ENCODE measurements at regions not wholly inside any gene's neighbourhood (a gene's known extent, or its start where the extent isn't known, plus 50 kb on each side); places are given as distances from the start of the nearest gene placed in this dataset.

DNA sequence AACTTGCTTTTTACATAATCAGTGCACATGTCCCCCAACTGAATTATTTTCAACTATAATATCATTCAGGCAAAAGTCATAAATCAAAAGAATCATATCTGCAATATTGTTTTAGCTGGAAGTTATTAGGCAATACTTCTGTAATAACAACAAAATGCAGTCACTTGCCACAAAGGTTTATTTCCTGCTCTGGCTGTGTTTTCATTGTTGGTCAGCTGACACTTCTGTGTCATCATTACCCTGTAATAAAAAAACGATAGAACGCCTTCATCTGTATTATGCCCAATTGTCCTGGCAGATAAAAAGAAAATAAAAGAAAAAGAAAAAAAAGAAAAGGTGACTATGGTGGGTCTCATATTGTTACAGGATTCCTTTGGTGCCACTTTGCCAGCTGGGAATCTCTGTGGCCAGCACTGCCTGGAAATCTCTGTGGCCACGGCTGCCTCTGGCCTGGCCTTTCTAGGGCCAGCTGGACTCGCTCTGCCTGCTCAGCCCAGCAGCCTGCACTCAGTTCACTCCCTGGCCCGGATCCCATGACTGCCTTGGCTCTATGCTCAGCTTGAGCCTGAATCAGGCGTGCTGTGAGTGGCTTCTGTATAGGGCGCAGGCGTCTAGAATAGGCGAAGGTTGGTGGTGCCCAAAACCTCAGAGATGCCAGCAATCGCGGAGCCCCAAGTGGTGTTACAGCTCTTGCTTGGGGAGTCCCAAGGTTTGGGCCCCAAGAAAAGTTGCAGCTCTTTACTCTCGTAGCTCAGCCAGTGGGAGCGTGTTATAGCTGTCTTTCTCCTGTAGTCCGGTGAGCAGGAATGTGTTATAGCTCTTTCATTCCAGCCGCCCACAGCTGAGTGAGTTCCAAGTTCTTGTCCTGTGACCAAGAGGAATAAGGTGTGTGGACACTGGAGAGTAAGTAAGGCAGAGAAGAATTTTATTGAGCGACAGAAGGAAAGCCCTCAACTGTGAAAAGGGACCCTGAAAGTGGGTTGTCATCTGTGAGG, 1227.1 kb downstream of the SLITRK1 start (continued):
- no peak for TF ChIP-seq MXI1 (IDR thresholded peaks at IDR 0.05; ENCODE audit: low read depth, low read length)
- TF ChIP-seq, protein P1, sequence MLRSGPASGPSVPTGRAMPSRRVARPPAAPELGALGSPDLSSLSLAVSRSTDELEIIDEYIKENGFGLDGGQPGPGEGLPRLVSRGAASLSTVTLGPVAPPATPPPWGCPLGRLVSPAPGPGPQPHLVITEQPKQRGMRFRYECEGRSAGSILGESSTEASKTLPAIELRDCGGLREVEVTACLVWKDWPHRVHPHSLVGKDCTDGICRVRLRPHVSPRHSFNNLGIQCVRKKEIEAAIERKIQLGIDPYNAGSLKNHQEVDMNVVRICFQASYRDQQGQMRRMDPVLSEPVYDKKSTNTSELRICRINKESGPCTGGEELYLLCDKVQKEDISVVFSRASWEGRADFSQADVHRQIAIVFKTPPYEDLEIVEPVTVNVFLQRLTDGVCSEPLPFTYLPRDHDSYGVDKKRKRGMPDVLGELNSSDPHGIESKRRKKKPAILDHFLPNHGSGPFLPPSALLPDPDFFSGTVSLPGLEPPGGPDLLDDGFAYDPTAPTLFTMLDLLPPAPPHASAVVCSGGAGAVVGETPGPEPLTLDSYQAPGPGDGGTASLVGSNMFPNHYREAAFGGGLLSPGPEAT (IDR thresholded peaks at IDR 0.05; ENCODE audit: low read depth), result no peak
- no peak for TF ChIP-seq RUNX3 (IDR thresholded peaks at IDR 0.05; ENCODE audit: low read length)
- no peak for TF ChIP-seq CREB1 (IDR thresholded peaks at IDR 0.05; ENCODE audit: low read depth)

DNA sequence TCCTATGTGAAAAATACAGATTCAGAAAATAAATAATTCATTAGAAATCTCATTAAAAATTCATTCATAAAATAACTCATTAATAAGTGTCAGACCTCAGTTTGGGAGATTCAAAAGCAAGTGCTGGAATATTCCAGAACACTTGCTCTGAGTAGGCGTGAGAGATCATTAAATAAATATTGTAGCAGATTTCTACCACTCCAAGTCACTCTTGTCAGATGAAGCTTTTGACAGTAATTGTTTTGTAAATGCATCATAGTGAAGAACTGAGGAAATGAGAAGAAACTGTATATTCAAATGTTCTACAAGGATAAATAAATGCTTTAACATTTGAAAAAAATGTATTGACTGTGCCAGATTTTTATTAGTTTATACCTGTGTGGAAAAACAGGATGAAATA, 1228.1 kb downstream of the SLITRK1 start:
- in situ Hi-C loops (cut with MboI), result no loop called here
- RAD21 ChIA-PET (ENCODE audit: unreplicated experiment), result no interaction called here
- BruUV-seq (replicated peaks), result no TSS peak
- TF ChIP-seq EGR1 (IDR thresholded peaks at IDR 0.05; ENCODE audit: borderline replicate concordance in 1 of 2, low read depth in 2 of 2, low read length in 2 of 2) (no peak), TAF1 (IDR thresholded peaks at IDR 0.05; ENCODE audit: borderline replicate concordance, low read depth, low read length) (no peak)
- TF ChIP-seq, protein P2, sequence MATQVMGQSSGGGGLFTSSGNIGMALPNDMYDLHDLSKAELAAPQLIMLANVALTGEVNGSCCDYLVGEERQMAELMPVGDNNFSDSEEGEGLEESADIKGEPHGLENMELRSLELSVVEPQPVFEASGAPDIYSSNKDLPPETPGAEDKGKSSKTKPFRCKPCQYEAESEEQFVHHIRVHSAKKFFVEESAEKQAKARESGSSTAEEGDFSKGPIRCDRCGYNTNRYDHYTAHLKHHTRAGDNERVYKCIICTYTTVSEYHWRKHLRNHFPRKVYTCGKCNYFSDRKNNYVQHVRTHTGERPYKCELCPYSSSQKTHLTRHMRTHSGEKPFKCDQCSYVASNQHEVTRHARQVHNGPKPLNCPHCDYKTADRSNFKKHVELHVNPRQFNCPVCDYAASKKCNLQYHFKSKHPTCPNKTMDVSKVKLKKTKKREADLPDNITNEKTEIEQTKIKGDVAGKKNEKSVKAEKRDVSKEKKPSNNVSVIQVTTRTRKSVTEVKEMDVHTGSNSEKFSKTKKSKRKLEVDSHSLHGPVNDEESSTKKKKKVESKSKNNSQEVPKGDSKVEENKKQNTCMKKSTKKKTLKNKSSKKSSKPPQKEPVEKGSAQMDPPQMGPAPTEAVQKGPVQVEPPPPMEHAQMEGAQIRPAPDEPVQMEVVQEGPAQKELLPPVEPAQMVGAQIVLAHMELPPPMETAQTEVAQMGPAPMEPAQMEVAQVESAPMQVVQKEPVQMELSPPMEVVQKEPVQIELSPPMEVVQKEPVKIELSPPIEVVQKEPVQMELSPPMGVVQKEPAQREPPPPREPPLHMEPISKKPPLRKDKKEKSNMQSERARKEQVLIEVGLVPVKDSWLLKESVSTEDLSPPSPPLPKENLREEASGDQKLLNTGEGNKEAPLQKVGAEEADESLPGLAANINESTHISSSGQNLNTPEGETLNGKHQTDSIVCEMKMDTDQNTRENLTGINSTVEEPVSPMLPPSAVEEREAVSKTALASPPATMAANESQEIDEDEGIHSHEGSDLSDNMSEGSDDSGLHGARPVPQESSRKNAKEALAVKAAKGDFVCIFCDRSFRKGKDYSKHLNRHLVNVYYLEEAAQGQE (IDR thresholded peaks at IDR 0.05; ENCODE audit: low read depth, low read length), result no peak
- TF ChIP-seq, protein P3, sequence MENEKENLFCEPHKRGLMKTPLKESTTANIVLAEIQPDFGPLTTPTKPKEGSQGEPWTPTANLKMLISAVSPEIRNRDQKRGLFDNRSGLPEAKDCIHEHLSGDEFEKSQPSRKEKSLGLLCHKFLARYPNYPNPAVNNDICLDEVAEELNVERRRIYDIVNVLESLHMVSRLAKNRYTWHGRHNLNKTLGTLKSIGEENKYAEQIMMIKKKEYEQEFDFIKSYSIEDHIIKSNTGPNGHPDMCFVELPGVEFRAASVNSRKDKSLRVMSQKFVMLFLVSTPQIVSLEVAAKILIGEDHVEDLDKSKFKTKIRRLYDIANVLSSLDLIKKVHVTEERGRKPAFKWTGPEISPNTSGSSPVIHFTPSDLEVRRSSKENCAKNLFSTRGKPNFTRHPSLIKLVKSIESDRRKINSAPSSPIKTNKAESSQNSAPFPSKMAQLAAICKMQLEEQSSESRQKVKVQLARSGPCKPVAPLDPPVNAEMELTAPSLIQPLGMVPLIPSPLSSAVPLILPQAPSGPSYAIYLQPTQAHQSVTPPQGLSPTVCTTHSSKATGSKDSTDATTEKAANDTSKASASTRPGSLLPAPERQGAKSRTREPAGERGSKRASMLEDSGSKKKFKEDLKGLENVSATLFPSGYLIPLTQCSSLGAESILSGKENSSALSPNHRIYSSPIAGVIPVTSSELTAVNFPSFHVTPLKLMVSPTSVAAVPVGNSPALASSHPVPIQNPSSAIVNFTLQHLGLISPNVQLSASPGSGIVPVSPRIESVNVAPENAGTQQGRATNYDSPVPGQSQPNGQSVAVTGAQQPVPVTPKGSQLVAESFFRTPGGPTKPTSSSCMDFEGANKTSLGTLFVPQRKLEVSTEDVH (IDR thresholded peaks at IDR 0.05; ENCODE audit: low read depth, partially characterized antibody), result no peak
- TF ChIP-seq, protein P4, sequence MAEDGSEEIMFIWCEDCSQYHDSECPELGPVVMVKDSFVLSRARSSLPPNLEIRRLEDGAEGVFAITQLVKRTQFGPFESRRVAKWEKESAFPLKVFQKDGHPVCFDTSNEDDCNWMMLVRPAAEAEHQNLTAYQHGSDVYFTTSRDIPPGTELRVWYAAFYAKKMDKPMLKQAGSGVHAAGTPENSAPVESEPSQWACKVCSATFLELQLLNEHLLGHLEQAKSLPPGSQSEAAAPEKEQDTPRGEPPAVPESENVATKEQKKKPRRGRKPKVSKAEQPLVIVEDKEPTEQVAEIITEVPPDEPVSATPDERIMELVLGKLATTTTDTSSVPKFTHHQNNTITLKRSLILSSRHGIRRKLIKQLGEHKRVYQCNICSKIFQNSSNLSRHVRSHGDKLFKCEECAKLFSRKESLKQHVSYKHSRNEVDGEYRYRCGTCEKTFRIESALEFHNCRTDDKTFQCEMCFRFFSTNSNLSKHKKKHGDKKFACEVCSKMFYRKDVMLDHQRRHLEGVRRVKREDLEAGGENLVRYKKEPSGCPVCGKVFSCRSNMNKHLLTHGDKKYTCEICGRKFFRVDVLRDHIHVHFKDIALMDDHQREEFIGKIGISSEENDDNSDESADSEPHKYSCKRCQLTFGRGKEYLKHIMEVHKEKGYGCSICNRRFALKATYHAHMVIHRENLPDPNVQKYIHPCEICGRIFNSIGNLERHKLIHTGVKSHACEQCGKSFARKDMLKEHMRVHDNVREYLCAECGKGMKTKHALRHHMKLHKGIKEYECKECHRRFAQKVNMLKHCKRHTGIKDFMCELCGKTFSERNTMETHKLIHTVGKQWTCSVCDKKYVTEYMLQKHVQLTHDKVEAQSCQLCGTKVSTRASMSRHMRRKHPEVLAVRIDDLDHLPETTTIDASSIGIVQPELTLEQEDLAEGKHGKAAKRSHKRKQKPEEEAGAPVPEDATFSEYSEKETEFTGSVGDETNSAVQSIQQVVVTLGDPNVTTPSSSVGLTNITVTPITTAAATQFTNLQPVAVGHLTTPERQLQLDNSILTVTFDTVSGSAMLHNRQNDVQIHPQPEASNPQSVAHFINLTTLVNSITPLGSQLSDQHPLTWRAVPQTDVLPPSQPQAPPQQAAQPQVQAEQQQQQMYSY (CRISPR knock-in tag; IDR thresholded peaks at IDR 0.05), result no peak

More for the DNA sequence above, 1228.1 kb downstream of the SLITRK1 start:
- Histone ChIP-seq H4K20me1 (ENCODE audit: control insufficient read depth, insufficient read depth) (no peaks in the 10 kb centered on the region), H3K4me1 (ENCODE audit: control insufficient read depth, insufficient read depth, low read length) (no peaks in the 10 kb centered on the region), H3K27ac (ENCODE audit: control insufficient read depth, insufficient read depth) (no peak overlapping the region), H3K9me3 (replicated peaks; ENCODE audit: control insufficient read depth, insufficient read depth, low read length) (no peaks in the 10 kb centered on the region), H3K27me3 (replicated peaks in 1 of 2; ENCODE audit: control insufficient read depth in 2 of 2, insufficient read depth in 2 of 2, low read length in 1 of 2) (no peaks in the 10 kb centered on the region), H3K4me2 (ENCODE audit: control insufficient read depth, insufficient read depth) (no peak overlapping the region), H3K36me3 (ENCODE audit: control insufficient read depth in 2 of 2, insufficient read depth in 2 of 2, low read length in 1 of 2) (no peaks in the 10 kb centered on the region), H3K4me3 (no peak overlapping the region), H3K79me2 (ENCODE audit: control insufficient read depth, insufficient read depth, low read length) (no peaks in the 10 kb centered on the region), H3K9ac (ENCODE audit: control insufficient read depth, insufficient read depth, low read length) (no peak overlapping the region), H2AFZ (ENCODE audit: control insufficient read depth, low read depth, low read length) (no peak overlapping the region)
- CTCF ChIA-PET, result no interaction called here
- SMC1A ChIA-PET (ENCODE audit: uncharacterized antibody, unreplicated experiment), result no interaction called here
- FAIRE-seq (no peak), ATAC-seq (no peak), DNase-seq (ENCODE audit: low read depth, low spot score) (no peak)
- intact Hi-C loops (cut with micrococcal nuclease; ENCODE audit: unreplicated experiment), result no loop called here
- WGBS (ENCODE audit: insufficient coverage, insufficient replicate concordance, low lambda C conversion rate, missing lambda C conversion rate), result 11% methylated on average over 1 of the region's 1 CpG
- POLR2A ChIA-PET, result no interaction called here

Data from GM12878 (cell line).